Suppressor macrophage treated with lipopolysaccharide for 4 hours (primary cell): ENCODE measurements at regions not wholly inside any gene's neighbourhood (a gene's known extent, or its start where the extent isn't known, plus 50 kb on each side); places are given as distances from the start of the nearest gene placed in this dataset.

ENCODE experiments used
- DNase-seq: peaks from one replicate; pipeline ENCODE4 v3.0.0-alpha.2; 2020

GRCh38 chr4:144495944-144496343, 150.0 kb upstream of the HHIP start:
- DNase-seq: no peak

- DNase-seq: no peak
Measured at GRCh38 chr4:144499777-144500176, 146.2 kb upstream of the HHIP start.

- no peak for DNase-seq
Measured at GRCh38 chr4:144501231-144501780, 144.7 kb upstream of the HHIP start.

GRCh38 chr4:144504883-144505282, 141.1 kb upstream of the HHIP start:
- DNase-seq: no peak

- no peak for DNase-seq
Measured at GRCh38 chr4:144507311-144508101, 138.4 kb upstream of the HHIP start.

- DNase-seq: no peak
Measured at GRCh38 chr4:144509088-144510015, 136.6 kb upstream of the HHIP start.

GRCh38 chr4:144514736-144515135, 131.2 kb upstream of the HHIP start:
- DNase-seq: no peak

GRCh38 chr4:144518181-144518895, 127.6 kb upstream of the HHIP start:
- DNase-seq: no peak

GRCh38 chr4:144531841-144532240, 114.1 kb upstream of the HHIP start:
- no peak for DNase-seq

GRCh38 chr4:144547678-144548298, 98.2 kb upstream of the HHIP start:
- DNase-seq: peak; percentile 3

- DNase-seq: no peak
Measured at GRCh38 chr4:144556636-144557035, 89.3 kb upstream of the HHIP start.

GRCh38 chr4:144557404-144557803, 88.6 kb upstream of the HHIP start:
- DNase-seq: no peak

GRCh38 chr4:144562019-144562705, 83.8 kb upstream of the HHIP start:
- no peak for DNase-seq

- DNase-seq: no peak
Measured at GRCh38 chr4:144564358-144564757, 81.6 kb upstream of the HHIP start.

GRCh38 chr4:144565527-144566195, 80.3 kb upstream of the HHIP start:
- DNase-seq: no peak

- DNase-seq: no peak
Measured at GRCh38 chr4:144572660-144573059, 73.3 kb upstream of the HHIP start.

- DNase-seq: no peak
Measured at GRCh38 chr4:144574000-144574399, 72.0 kb upstream of the HHIP start.

GRCh38 chr4:144574509-144574908, 71.4 kb upstream of the HHIP start:
- DNase-seq: no peak

GRCh38 chr4:144575181-144575580, 70.8 kb upstream of the HHIP start:
- DNase-seq: peak; percentile 11

GRCh38 chr4:144578681-144579080, 67.3 kb upstream of the HHIP start:
- DNase-seq: no peak

GRCh38 chr4:144579411-144580030, 66.4 kb upstream of the HHIP start:
- DNase-seq: no peak
